Osteocyte (in vitro differentiated cells): ENCODE measurements at regions not wholly inside any gene's neighbourhood (a gene's known extent, or its start where the extent isn't known, plus 50 kb on each side); places are given as distances from the start of the nearest gene placed in this dataset.

Source experiments
- DNase-seq: peaks from one replicate; pipeline ENCODE4 v3.0.0; 2021; ENCODE audit warnings: mixed read lengths; ENCODE audit not compliant: unreplicated experiment; ENCODE audit errors: extremely low spot score
- H3K27ac Mint-ChIP-seq: one replicate; pipeline ENCODE4 v1.8.0; 2021; ENCODE audit warnings: mild to moderate bottlenecking, mixed read lengths; ENCODE audit not compliant: unreplicated experiment
- H3K27me3 Mint-ChIP-seq: one replicate; pipeline ENCODE4 v1.8.0; 2021; ENCODE audit warnings: mixed read lengths; ENCODE audit not compliant: unreplicated experiment
- H3K36me3 Mint-ChIP-seq: one replicate; pipeline ENCODE4 v1.8.0; 2021; ENCODE audit warnings: mixed read lengths; ENCODE audit not compliant: unreplicated experiment
- H3K4me1 Mint-ChIP-seq: one replicate; pipeline ENCODE4 v1.8.0; 2021; ENCODE audit warnings: mixed read lengths; ENCODE audit not compliant: unreplicated experiment
- H3K4me3 Mint-ChIP-seq: one replicate; pipeline ENCODE4 v1.8.0; 2021; ENCODE audit warnings: mild to moderate bottlenecking, moderate library complexity, mixed read lengths; ENCODE audit not compliant: unreplicated experiment
- H3K9me3 Mint-ChIP-seq: one replicate; pipeline ENCODE4 v1.8.0; 2021; ENCODE audit warnings: mixed read lengths; ENCODE audit not compliant: unreplicated experiment
- CTCF ChIP-seq: fragments of 200-600 bp; sonication (generic); IDR thresholded peaks from 2 replicates; pipeline ENCODE4 v1.5.0; 2021; ENCODE audit warnings: antibody characterized with exemption, mild to moderate bottlenecking, moderate library complexity

GRCh38 chr13:71033026-71033425, 834.0 kb downstream of the DACH1 start:
- H3K4me1 Mint-ChIP-seq: no peaks in the 10 kb centered on the region
- no peak for DNase-seq
- no peak for TF ChIP-seq CTCF
- no peak overlapping the region for H3K27ac Mint-ChIP-seq
- H3K4me3 Mint-ChIP-seq: no peak overlapping the region
- peaks cover 14% of the 10 kb centered on the region for H3K9me3 Mint-ChIP-seq
- no peaks in the 10 kb centered on the region for H3K36me3 Mint-ChIP-seq
- H3K27me3 Mint-ChIP-seq: peaks cover 9% of the 10 kb centered on the region

- Mint-ChIP-seq H3K27ac (no peak overlapping the region), H3K4me3 (no peak overlapping the region), H3K27me3 (peaks cover 3% of the 10 kb centered on the region), H3K36me3 (no peaks in the 10 kb centered on the region), H3K4me1 (no peaks in the 10 kb centered on the region), H3K9me3 (peaks cover 20% of the 10 kb centered on the region)
- DNase-seq: no peak
- no peak for TF ChIP-seq CTCF
These were observed 836.2 kb downstream of the DACH1 start for GRCh38 chr13:71030784-71031183.

- no peak for DNase-seq
- Mint-ChIP-seq H3K36me3 (no peaks in the 10 kb centered on the region), H3K27ac (no peak overlapping the region), H3K4me1 (no peaks in the 10 kb centered on the region), H3K9me3 (peaks cover 20% of the 10 kb centered on the region), H3K4me3 (no peak overlapping the region), H3K27me3 (no peaks in the 10 kb centered on the region)
- no peak for TF ChIP-seq CTCF
These were observed 838.1 kb downstream of the DACH1 start for GRCh38 chr13:71028884-71029283.

GRCh38 chr13:71021825-71022422, 845.1 kb downstream of the DACH1 start:
- Mint-ChIP-seq H3K27ac (no peak overlapping the region), H3K36me3 (no peaks in the 10 kb centered on the region), H3K9me3 (peaks cover 4% of the 10 kb centered on the region), H3K27me3 (peaks cover 2% of the 10 kb centered on the region), H3K4me3 (no peak overlapping the region), H3K4me1 (no peaks in the 10 kb centered on the region)
- TF ChIP-seq CTCF: no peak
- no peak for DNase-seq

GRCh38 chr13:71018995-71019394, 848.0 kb downstream of the DACH1 start:
- TF ChIP-seq CTCF: no peak
- no peak for DNase-seq
- no peaks in the 10 kb centered on the region for H3K9me3 Mint-ChIP-seq
- no peaks in the 10 kb centered on the region for H3K4me1 Mint-ChIP-seq
- H3K36me3 Mint-ChIP-seq: no peaks in the 10 kb centered on the region
- H3K27me3 Mint-ChIP-seq: peaks cover 4% of the 10 kb centered on the region
- no peak overlapping the region for H3K4me3 Mint-ChIP-seq
- no peak overlapping the region for H3K27ac Mint-ChIP-seq
